Testis (tissue), 2 donors: ENCODE measurements at regions not wholly inside any gene's neighbourhood (a gene's known extent, or its start where the extent isn't known, plus 50 kb on each side); places are given as distances from the start of the nearest gene placed in this dataset.
"Not testable (repeated sequence)": the region's sequence is repeated elsewhere in the genome, so short reads cannot be mapped to it uniquely, and the experiment has no call there.

Experiments used
- DNase-seq: peaks from one replicate; pipeline ENCODE4 v3.0.0-alpha.2; 2019
- H3K27ac ChIP-seq, 2 donors: fragments of 200-600 bp; sonication (generic); one replicate each; pipeline ENCODE4 v1.5.1; 2019
- H3K27me3 ChIP-seq: fragments of 200-600 bp; sonication (generic); one replicate; pipeline ENCODE4 v1.5.1; 2019
- H3K36me3 ChIP-seq: fragments of 200-600 bp; sonication (generic); one replicate; pipeline ENCODE4 v1.5.1; 2017; ENCODE audit warnings: low read depth; ENCODE audit errors: missing control alignments
- H3K4me1 ChIP-seq: fragments of 200-600 bp; sonication (generic); one replicate; pipeline ENCODE4 v1.5.1; 2019
- H3K4me3 ChIP-seq, 2 donors: fragments of 200-600 bp; sonication (generic); one replicate each; pipeline ENCODE4 v1.5.1; 2017 to 2019
- H3K9me3 ChIP-seq: fragments of 200-600 bp; sonication (generic); one replicate; pipeline ENCODE4 v1.5.1; 2017
- WGBS, 2 donors: methylation state at CpG; one replicate each; pipeline ENCODE4 v1.1.5; 2018; 5-methylcytosine and 5-hydroxymethylcytosine counted together
- intact Hi-C: fragments of 100-400 bp; cut with DNase I; formaldehyde crosslinking; loops from one replicate; pipeline ENCODE4 v1.15.1; 2023; ENCODE audit warnings: low total_unique reads

DNA sequence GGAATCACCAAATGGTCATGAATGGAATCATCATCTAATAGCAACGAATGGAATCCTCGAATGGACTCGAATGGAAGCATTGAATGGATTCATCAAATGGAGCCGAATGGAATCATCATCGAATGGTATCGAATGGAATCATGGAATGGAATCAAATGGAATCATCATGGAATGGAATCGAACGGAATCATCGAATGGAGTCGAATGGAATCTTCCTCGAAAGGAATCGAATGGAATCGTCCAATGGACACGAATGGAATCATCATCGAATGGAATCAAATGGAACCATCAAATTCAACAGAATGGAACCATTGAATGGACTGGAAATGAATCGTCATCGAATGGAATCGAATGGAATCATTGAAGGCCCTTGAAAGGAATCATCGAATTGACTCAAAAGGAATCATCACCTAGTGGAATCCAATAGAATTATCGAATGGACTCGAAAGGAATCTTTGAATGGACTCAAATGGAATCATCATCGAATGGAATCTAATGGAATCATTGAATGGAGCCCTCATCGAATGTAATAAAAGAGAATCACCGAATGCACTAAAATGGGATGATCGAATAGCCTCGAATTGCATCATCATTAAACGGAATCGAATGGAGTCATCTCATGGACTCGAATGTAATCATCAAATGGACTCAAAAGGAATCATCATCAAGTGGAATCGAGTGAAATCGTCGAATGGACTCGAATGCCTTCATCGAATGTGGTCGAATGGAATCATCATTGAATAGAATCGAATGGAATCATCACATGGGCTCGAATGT is 236.7 kb downstream of the SHCBP1 start:
- H3K27me3 ChIP-seq, H3K27ac ChIP-seq, H3K9me3 ChIP-seq, H3K4me1 ChIP-seq, H3K36me3 ChIP-seq, H3K4me3 ChIP-seq, intact Hi-C loops: not testable (repeated sequence)
- 52 to 56% methylated on average over 37 of the region's 37 CpGs for WGBS, 2 donors
- peak; percentile 19 for DNase-seq

DNA sequence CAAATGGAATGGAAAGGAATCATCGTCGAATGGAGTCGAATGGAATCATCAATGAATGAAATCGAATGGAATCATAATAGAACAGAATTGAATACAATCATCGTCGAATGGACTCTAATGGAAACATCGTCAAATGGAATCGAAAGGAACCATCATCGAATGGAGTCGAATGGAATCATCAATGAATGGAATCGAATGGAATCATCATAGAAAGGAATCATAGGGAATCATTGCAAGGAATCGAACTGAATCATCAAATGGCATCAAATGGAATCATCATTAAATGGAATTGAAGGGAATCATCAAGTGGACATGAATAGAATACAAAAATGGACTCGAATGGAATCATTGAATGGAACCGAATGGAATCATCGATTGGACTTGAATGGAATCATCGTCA is 237.6 kb downstream of the SHCBP1 start:
- 60 to 61% methylated on average over 16 of the region's 16 CpGs for WGBS, 2 donors

GRCh38 chr16:46382791-46383541 is 238.2 kb downstream of the SHCBP1 start:
- H3K4me1 ChIP-seq, H3K9me3 ChIP-seq, H3K4me3 ChIP-seq, H3K27ac ChIP-seq, H3K36me3 ChIP-seq, intact Hi-C loops, H3K27me3 ChIP-seq: not testable (repeated sequence)
- peak; percentile 13 for DNase-seq
- WGBS, 2 donors, result 63 to 68% methylated on average over 32 of the region's 32 CpGs

More for the DNA sequence above, 237.6 kb downstream of the SHCBP1 start:
- H3K4me1 ChIP-seq, DNase-seq, H3K9me3 ChIP-seq, H3K27me3 ChIP-seq, H3K27ac ChIP-seq, H3K36me3 ChIP-seq, H3K4me3 ChIP-seq, intact Hi-C loops: not testable (repeated sequence)

DNA sequence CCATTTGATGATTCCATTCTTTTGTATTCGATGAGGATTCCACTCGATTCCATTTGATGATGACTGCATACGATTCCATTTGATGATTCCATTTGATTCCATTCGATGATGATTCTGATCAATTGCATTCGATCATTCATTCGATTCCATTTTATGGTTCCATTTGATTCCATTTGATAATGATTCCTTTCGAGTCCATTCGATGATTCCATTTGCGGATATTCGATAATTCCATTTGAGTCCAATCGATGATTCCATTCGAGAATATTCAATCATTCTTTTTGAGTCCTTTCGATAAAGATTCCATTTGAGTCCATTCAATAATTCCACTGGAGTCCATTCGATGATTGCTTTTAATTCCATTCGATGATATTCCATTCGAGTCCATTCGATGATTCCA is 239.1 kb downstream of the SHCBP1 start:
- H3K4me1 ChIP-seq, H3K9me3 ChIP-seq, DNase-seq, H3K27ac ChIP-seq, H3K36me3 ChIP-seq, H3K4me3 ChIP-seq, H3K27me3 ChIP-seq, intact Hi-C loops: not testable (repeated sequence)
- WGBS, 2 donors, result 75 to 76% methylated on average over 17 of the region's 17 CpGs

DNA sequence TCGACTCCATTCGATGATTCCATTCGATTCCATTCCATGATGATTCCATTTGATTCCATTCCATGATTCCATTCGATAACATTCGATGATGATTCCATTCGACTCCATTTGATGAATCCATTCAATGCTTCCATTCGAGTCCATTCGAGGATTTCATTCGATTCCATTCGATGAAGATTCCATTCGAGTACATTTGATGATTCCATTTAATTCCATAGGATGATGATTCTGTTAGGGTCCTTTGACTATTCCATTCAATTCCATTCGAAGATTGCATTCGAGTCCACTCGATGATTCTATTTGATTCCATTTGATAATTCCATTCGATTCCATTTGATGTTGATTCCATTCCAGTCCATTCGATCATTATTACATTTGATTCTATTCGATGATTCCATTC is 239.8 kb downstream of the SHCBP1 start:
- H3K27ac ChIP-seq, H3K9me3 ChIP-seq, H3K27me3 ChIP-seq, H3K36me3 ChIP-seq, H3K4me3 ChIP-seq, H3K4me1 ChIP-seq, DNase-seq, intact Hi-C loops: not testable (repeated sequence)
- WGBS, 2 donors, result 66 to 67% methylated on average over 17 of the region's 17 CpGs
